ENCODE measurements at regions not wholly inside any gene's neighbourhood (a gene's known extent, or its start where the extent isn't known, plus 50 kb on each side); places are given as distances from the start of the nearest gene placed in this dataset.
"Not testable (repeated sequence)": the region's sequence is repeated elsewhere in the genome, so short reads cannot be mapped to it uniquely, and the experiment has no call there.

- Mint-ChIP-seq H3K36me3 (ENCODE audit: insufficient read depth) (peaks cover 3% of the 10 kb centered on the region), H3K4me3 (no peak overlapping the region), H3K4me1 (no peaks in the 10 kb centered on the region), H3K27me3 (no peaks in the 10 kb centered on the region), H3K27ac (ENCODE audit: low read depth) (no peak overlapping the region), H3K9me3 (no peaks in the 10 kb centered on the region)
- ATAC-seq (replicated peaks; ENCODE audit: extremely low read depth, poor library complexity, severe bottlenecking) (no peak), DNase-seq (ENCODE audit: low spot score in 2 of 2) (no peak)
These were observed 1805.3 kb upstream of the DEFB115 start for GRCh38 chr20:29452186-29452585.

GRCh38 chr20:29456987-29457693 is 1800.3 kb upstream of the DEFB115 start:
- H3K27me3 Mint-ChIP-seq; ATAC-seq (replicated peaks; ENCODE audit: extremely low read depth, poor library complexity, severe bottlenecking); H3K9me3 Mint-ChIP-seq; DNase-seq (ENCODE audit: low spot score in 2 of 2); H3K4me1 Mint-ChIP-seq; H3K36me3 Mint-ChIP-seq (ENCODE audit: insufficient read depth); H3K27ac Mint-ChIP-seq (ENCODE audit: low read depth); H3K4me3 Mint-ChIP-seq: not testable (repeated sequence)

- H3K27ac Mint-ChIP-seq (ENCODE audit: low read depth), result no peak overlapping the region
- no peaks in the 10 kb centered on the region for H3K36me3 Mint-ChIP-seq (ENCODE audit: insufficient read depth)
- DNase-seq (ENCODE audit: low spot score in 2 of 2) (no peak), ATAC-seq (replicated peaks; ENCODE audit: extremely low read depth, poor library complexity, severe bottlenecking) (no peak)
- no peaks in the 10 kb centered on the region for H3K27me3 Mint-ChIP-seq
- no peaks in the 10 kb centered on the region for H3K4me1 Mint-ChIP-seq
- no peak overlapping the region for H3K4me3 Mint-ChIP-seq
- peaks cover 20% of the 10 kb centered on the region for H3K9me3 Mint-ChIP-seq
These were observed 1784.9 kb upstream of the DEFB115 start for GRCh38 chr20:29472606-29473005.

GRCh38 chr20:29492840-29493239 is 1764.6 kb upstream of the DEFB115 start:
- H3K4me3 Mint-ChIP-seq; H3K27me3 Mint-ChIP-seq; DNase-seq (ENCODE audit: low spot score in 2 of 2); H3K36me3 Mint-ChIP-seq (ENCODE audit: insufficient read depth); H3K4me1 Mint-ChIP-seq; H3K27ac Mint-ChIP-seq (ENCODE audit: low read depth); ATAC-seq (replicated peaks; ENCODE audit: extremely low read depth, poor library complexity, severe bottlenecking); H3K9me3 Mint-ChIP-seq: not testable (repeated sequence)

- DNase-seq (ENCODE audit: low spot score in 2 of 2); H3K36me3 Mint-ChIP-seq (ENCODE audit: insufficient read depth); H3K27me3 Mint-ChIP-seq; H3K4me1 Mint-ChIP-seq; H3K4me3 Mint-ChIP-seq; H3K27ac Mint-ChIP-seq (ENCODE audit: low read depth): not testable (repeated sequence)
- peak; percentile 36 for ATAC-seq (replicated peaks; ENCODE audit: extremely low read depth, poor library complexity, severe bottlenecking)
- peaks cover 10% of the 10 kb centered on the region for H3K9me3 Mint-ChIP-seq
These were observed 1760.7 kb upstream of the DEFB115 start for GRCh38 chr20:29496767-29497166.

- Mint-ChIP-seq H3K4me3 (no peak overlapping the region), H3K4me1 (peaks cover 6% of the 10 kb centered on the region), H3K9me3 (peaks cover 10% of the 10 kb centered on the region), H3K36me3 (ENCODE audit: insufficient read depth) (peaks cover 2% of the 10 kb centered on the region), H3K27me3 (no peaks in the 10 kb centered on the region), H3K27ac (ENCODE audit: low read depth) (no peak overlapping the region)
- ATAC-seq (replicated peaks; ENCODE audit: extremely low read depth, poor library complexity, severe bottlenecking) (peak; percentile 36), DNase-seq (ENCODE audit: low spot score in 2 of 2) (no peak)
These were observed 1760.2 kb upstream of the DEFB115 start for GRCh38 chr20:29497261-29497671.

- not testable (repeated sequence) for H3K4me3 Mint-ChIP-seq; H3K27me3 Mint-ChIP-seq; H3K36me3 Mint-ChIP-seq (ENCODE audit: insufficient read depth); H3K4me1 Mint-ChIP-seq; DNase-seq (ENCODE audit: low spot score in 2 of 2); H3K27ac Mint-ChIP-seq (ENCODE audit: low read depth)
- ATAC-seq (replicated peaks; ENCODE audit: extremely low read depth, poor library complexity, severe bottlenecking), result peak; percentile 14
- peaks cover 10% of the 10 kb centered on the region for H3K9me3 Mint-ChIP-seq
These were observed 1759.8 kb upstream of the DEFB115 start for GRCh38 chr20:29497684-29498083.

- not testable (repeated sequence) for H3K36me3 Mint-ChIP-seq (ENCODE audit: insufficient read depth); DNase-seq (ENCODE audit: low spot score in 2 of 2); ATAC-seq (replicated peaks; ENCODE audit: extremely low read depth, poor library complexity, severe bottlenecking); H3K27me3 Mint-ChIP-seq; H3K4me3 Mint-ChIP-seq; H3K27ac Mint-ChIP-seq (ENCODE audit: low read depth); H3K4me1 Mint-ChIP-seq
- peaks cover 10% of the 10 kb centered on the region for H3K9me3 Mint-ChIP-seq
These were observed 1756.7 kb upstream of the DEFB115 start for GRCh38 chr20:29500738-29501137.

- ATAC-seq (replicated peaks; ENCODE audit: extremely low read depth, poor library complexity, severe bottlenecking); DNase-seq (ENCODE audit: low spot score in 2 of 2): not testable (repeated sequence)
These were observed 1742.8 kb upstream of the DEFB115 start for GRCh38 chr20:29514634-29515033.

GRCh38 chr20:29516847-29517246 is 1740.6 kb upstream of the DEFB115 start:
- peaks cover 14% of the 10 kb centered on the region for H3K9me3 Mint-ChIP-seq
- not testable (repeated sequence) for H3K36me3 Mint-ChIP-seq (ENCODE audit: insufficient read depth); ATAC-seq (replicated peaks; ENCODE audit: extremely low read depth, poor library complexity, severe bottlenecking); DNase-seq (ENCODE audit: low spot score in 2 of 2); H3K27ac Mint-ChIP-seq (ENCODE audit: low read depth); H3K27me3 Mint-ChIP-seq; H3K4me1 Mint-ChIP-seq; H3K4me3 Mint-ChIP-seq

More at GRCh38 chr20:29514634-29515033, 1742.8 kb upstream of the DEFB115 start:
- not testable (repeated sequence) for H3K4me3 Mint-ChIP-seq; H3K27me3 Mint-ChIP-seq; H3K36me3 Mint-ChIP-seq (ENCODE audit: insufficient read depth); H3K4me1 Mint-ChIP-seq; H3K27ac Mint-ChIP-seq (ENCODE audit: low read depth)
- peaks cover 10% of the 10 kb centered on the region for H3K9me3 Mint-ChIP-seq

GRCh38 chr20:29519610-29520241 is 1737.7 kb upstream of the DEFB115 start:
- H3K27ac Mint-ChIP-seq (ENCODE audit: low read depth); H3K27me3 Mint-ChIP-seq; H3K4me3 Mint-ChIP-seq; H3K36me3 Mint-ChIP-seq (ENCODE audit: insufficient read depth); H3K4me1 Mint-ChIP-seq; DNase-seq (ENCODE audit: low spot score in 2 of 2); ATAC-seq (replicated peaks; ENCODE audit: extremely low read depth, poor library complexity, severe bottlenecking): not testable (repeated sequence)
- H3K9me3 Mint-ChIP-seq, result peaks cover 10% of the 10 kb centered on the region

GRCh38 chr20:29533566-29534177 is 1723.8 kb upstream of the DEFB115 start:
- not testable (repeated sequence) for H3K4me1 Mint-ChIP-seq; DNase-seq (ENCODE audit: low spot score in 2 of 2); H3K27ac Mint-ChIP-seq (ENCODE audit: low read depth); H3K4me3 Mint-ChIP-seq; H3K36me3 Mint-ChIP-seq (ENCODE audit: insufficient read depth); H3K27me3 Mint-ChIP-seq; H3K9me3 Mint-ChIP-seq; ATAC-seq (replicated peaks; ENCODE audit: extremely low read depth, poor library complexity, severe bottlenecking)
